ENCODE measurements at regions not wholly inside any gene's neighbourhood (a gene's known extent, or its start where the extent isn't known, plus 50 kb on each side); places are given as distances from the start of the nearest gene placed in this dataset.

DNA sequence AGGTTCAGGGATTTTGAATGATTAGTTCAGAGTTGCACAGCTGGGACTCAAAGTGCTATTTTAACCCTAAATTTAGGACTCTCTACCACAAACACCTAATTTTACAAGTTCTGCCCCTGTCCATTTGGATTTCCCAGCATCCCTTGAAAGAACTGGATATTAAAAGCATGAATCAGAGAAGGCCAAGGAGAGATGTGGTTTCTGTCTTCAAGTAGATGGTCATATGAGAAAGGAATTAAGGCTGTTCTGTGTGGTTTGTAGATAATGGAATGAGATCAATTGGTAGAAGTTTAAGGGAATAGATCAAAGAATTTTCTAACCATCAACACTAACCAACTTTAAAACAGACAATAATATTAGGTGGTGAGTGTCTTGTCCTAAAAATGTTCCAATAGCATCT, 106.4 kb upstream of the TENM4 start:
- Mint-ChIP-seq H3K36me3 (ENCODE audit: low read depth) (no peaks in the 10 kb centered on the region), H3K9me3 (peaks cover 2% of the 10 kb centered on the region), H3K27me3 (no peaks in the 10 kb centered on the region), H3K4me3 (no peak overlapping the region), H3K27ac (no peak overlapping the region), H3K4me1 (ENCODE audit: low read depth) (no peaks in the 10 kb centered on the region)
- intact Hi-C loops (cut with micrococcal nuclease), result no loop called here
- ChIA-PET POLR2A (no interaction called here), CTCF (no interaction called here)
- no peak for ATAC-seq
- DNase-seq, result no peak
- TF ChIP-seq, protein P1, sequence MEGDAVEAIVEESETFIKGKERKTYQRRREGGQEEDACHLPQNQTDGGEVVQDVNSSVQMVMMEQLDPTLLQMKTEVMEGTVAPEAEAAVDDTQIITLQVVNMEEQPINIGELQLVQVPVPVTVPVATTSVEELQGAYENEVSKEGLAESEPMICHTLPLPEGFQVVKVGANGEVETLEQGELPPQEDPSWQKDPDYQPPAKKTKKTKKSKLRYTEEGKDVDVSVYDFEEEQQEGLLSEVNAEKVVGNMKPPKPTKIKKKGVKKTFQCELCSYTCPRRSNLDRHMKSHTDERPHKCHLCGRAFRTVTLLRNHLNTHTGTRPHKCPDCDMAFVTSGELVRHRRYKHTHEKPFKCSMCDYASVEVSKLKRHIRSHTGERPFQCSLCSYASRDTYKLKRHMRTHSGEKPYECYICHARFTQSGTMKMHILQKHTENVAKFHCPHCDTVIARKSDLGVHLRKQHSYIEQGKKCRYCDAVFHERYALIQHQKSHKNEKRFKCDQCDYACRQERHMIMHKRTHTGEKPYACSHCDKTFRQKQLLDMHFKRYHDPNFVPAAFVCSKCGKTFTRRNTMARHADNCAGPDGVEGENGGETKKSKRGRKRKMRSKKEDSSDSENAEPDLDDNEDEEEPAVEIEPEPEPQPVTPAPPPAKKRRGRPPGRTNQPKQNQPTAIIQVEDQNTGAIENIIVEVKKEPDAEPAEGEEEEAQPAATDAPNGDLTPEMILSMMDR (IDR thresholded peaks at IDR 0.05), result no peak

DNA sequence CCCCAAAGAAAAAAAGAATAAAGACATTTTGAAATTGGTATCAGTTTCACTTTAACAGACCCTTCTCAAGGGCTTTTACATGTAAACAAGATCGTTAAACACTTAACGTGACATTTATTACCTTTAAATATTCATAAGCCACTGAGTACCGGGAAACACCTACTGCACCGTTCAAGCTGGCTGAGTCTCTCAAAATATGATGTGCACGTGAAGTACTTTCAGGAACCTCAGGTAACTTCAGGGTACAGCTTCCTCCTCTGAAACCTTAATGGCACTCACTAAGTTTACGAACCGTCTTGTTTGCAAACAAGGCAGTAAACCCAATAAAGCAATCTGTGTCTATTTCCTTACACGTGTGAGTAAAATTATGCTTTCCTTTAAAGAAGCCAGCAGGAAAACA, 105.5 kb upstream of the TENM4 start:
- no peaks in the 10 kb centered on the region for H3K4me1 Mint-ChIP-seq (ENCODE audit: low read depth)
- no peaks in the 10 kb centered on the region for H3K9me3 Mint-ChIP-seq
- TF ChIP-seq, protein P1 (IDR thresholded peaks at IDR 0.05), result no peak
- H3K4me3 Mint-ChIP-seq, result no peak overlapping the region
- no peaks in the 10 kb centered on the region for H3K36me3 Mint-ChIP-seq (ENCODE audit: low read depth)
- no peaks in the 10 kb centered on the region for H3K27me3 Mint-ChIP-seq
- intact Hi-C loops (cut with micrococcal nuclease), result no loop called here
- ChIA-PET CTCF (no interaction called here), POLR2A (no interaction called here)
- DNase-seq (no peak), ATAC-seq (no peak)
- H3K27ac Mint-ChIP-seq, result no peak overlapping the region

DNA sequence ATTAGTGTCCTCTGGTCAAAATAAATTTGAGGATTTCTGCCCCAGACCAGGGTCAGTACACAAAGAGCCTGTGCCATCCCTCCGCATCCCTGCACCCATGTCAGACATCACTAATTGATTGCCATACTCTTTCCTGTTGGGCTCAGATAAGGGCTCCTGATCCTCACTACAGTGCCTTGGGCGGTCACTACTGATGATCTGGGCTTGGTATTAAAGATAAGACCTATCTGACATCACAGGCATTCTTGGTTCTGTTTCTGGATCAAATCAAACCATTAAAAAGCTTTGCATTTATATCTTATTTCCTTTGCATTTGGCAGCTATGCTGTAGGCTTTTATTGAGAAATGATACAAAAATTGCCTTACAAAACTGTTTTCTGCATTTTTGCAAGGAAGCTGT, 103.5 kb upstream of the TENM4 start:
- ATAC-seq (no peak), DNase-seq (no peak)
- Mint-ChIP-seq H3K9me3 (no peaks in the 10 kb centered on the region), H3K27ac (no peak overlapping the region), H3K4me1 (ENCODE audit: low read depth) (no peaks in the 10 kb centered on the region), H3K4me3 (no peak overlapping the region), H3K36me3 (ENCODE audit: low read depth) (no peaks in the 10 kb centered on the region), H3K27me3 (peaks cover 1% of the 10 kb centered on the region)
- intact Hi-C loops (cut with micrococcal nuclease), result no loop called here
- TF ChIP-seq, protein P1 (IDR thresholded peaks at IDR 0.05), result no peak
- POLR2A ChIA-PET, result interaction anchor here (0.7 kb wide), 1 partner anchor 457 kb away, joined by 3 read pairs; no protein-coding TSS in a partner anchor
- CTCF ChIA-PET, result no interaction called here

DNA sequence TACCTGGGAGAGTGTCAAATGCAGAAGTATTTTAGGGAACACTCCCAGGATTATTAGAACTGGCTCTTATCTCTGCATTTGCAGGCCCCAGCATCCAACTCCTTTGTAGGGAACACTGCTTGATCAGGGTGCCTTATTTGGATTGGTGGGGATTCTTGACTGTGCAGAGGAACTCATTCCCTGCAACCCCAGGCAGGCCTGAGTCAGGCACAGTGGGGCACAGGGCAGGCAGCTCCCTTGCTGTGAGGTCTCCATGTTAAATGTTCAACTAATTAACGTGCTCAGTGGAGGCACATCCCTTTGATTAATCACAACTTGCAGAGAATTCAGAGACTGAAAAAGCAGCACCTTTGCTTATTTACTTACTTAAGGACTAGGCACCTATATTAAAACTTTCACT, 102.3 kb upstream of the TENM4 start:
- TF ChIP-seq, protein P1 (IDR thresholded peaks at IDR 0.05), result no peak

DNA sequence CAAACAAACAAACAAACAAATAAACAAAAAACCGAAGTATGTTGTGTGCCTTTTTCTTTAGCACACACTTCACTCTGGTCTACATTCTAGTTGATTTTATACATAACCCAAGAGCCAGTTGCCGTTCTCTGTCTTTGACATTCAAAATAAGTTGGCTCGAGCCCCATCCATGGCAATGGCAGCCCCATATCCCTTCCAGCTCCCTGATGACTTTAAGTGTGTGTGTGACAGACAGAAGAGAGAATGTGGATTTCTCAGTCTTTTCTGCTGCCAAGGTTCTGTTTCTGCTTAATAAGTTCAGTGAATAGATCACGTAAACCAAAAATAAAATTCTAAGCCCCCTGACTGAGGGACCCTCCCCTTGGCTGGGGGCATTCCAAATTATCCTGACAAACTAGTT, 100.6 kb upstream of the TENM4 start:
- ChIA-PET CTCF (no interaction called here), POLR2A (no interaction called here)
- DNase-seq, result no peak
- Mint-ChIP-seq H3K4me1 (ENCODE audit: low read depth) (no peaks in the 10 kb centered on the region), H3K4me3 (no peak overlapping the region), H3K27me3 (peaks cover 1% of the 10 kb centered on the region), H3K36me3 (ENCODE audit: low read depth) (no peaks in the 10 kb centered on the region), H3K9me3 (no peaks in the 10 kb centered on the region), H3K27ac (no peak overlapping the region)
- ATAC-seq, result no peak
- TF ChIP-seq, protein P1 (IDR thresholded peaks at IDR 0.05), result no peak
- intact Hi-C loops (cut with micrococcal nuclease), result no loop called here

More for the DNA sequence above, 102.3 kb upstream of the TENM4 start:
- peaks cover 1% of the 10 kb centered on the region for H3K27me3 Mint-ChIP-seq
- no peak for DNase-seq
- H3K4me3 Mint-ChIP-seq, result no peak overlapping the region
- no peaks in the 10 kb centered on the region for H3K4me1 Mint-ChIP-seq (ENCODE audit: low read depth)
- intact Hi-C loops (cut with micrococcal nuclease), result no loop called here
- no peaks in the 10 kb centered on the region for H3K9me3 Mint-ChIP-seq
- no peak overlapping the region for H3K27ac Mint-ChIP-seq
- POLR2A ChIA-PET, result no interaction called here
- no peaks in the 10 kb centered on the region for H3K36me3 Mint-ChIP-seq (ENCODE audit: low read depth)
- ATAC-seq, result no peak
- CTCF ChIA-PET, result no interaction called here
